ENCODE measurements at regions not wholly inside any gene's neighbourhood (a gene's known extent, or its start where the extent isn't known, plus 50 kb on each side); places are given as distances from the start of the nearest gene placed in this dataset.
A peak's percentile ranks its signal among the peaks of the same experiment; 100 is the strongest.
"Not testable (repeated sequence)": the region's sequence is repeated elsewhere in the genome, so short reads cannot be mapped to it uniquely, and the experiment has no call there.

DNA sequence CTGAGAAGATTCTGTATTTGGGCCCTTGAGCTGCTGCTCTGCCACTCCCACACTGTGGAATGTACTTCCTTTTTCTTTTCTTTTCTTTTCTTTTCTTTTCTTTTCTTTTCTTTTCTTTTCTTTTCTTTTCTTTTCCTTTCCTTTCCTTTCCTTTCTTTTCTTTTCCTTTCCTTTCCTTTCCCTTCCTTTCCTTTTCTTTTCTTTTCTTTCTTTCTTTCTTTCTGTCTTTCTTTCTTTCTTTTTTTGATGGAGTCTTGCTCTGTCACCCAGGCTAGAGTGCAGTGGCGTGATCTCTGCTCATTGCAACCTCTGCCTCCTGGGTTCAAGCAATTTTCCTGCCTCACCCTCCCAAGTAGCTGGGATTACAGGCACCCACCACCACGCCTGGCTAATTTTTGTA, 89.8 kb downstream of the DNAAF6 start:
- not testable (repeated sequence) for DNase-seq (ENCODE audit: low read depth in 3 of 3)

DNA sequence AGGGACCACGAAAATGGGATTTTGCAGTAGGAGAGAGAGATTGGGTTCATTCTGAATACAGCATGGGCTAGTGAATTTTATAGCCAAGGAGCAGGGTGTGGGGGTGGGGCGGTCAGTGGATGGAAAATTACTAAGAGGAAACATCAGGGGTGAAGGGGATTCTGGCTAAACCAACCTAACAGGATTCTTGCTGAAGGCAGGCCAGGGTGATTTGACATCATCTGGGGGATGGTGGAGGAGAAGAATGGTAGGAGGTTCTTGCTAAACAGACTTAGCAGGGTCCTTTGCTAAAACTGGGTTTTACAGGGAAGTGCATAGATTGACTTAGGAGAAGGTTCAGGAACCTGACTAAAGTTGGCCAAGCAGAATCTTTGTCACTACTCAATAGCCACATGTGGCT, 91.9 kb downstream of the DNAAF6 start:
- no peak for DNase-seq (ENCODE audit: low read depth in 3 of 3)

DNA sequence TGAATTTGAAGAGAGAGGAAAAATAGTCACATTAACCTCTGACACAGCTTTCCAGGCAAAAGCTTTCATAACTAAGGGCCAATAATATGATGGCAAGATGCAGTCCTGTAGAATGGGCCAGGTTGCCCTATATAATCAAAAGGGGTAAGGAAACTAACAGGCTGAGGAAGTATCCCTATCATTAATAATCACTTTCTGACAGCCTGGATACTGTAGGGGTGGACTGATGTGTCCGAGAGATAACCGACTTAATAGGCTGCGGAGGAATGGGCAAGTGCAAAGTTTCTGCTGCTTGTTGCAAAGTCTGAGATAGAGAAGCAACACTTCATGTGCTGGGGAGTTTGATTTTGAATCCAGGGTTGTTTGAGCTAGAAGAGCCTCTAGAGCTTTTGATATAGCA, 94.8 kb downstream of the DNAAF6 start:
- no peak for DNase-seq (ENCODE audit: low read depth in 3 of 3)

DNA sequence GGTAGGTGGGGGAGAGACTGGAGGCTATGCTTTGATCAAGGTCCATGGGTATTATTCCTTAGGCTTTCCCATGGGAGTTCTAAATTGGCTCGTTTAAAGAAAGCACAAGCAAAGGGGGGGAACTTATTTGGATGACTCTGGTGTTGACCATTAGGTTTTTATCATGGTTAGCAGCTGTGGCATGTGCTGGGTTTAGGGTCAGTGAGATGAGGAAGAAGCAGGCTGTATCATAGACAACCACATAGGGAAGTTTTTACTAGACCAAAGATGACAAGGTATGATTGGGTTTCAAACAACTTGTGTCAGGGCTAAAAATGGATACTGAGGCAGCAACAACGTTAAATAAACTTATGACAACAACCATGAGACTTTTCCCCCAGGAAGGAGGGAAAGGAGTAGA, 97.7 kb downstream of the DNAAF6 start:
- DNase-seq (ENCODE audit: low read depth in 3 of 3) = no peak

DNA sequence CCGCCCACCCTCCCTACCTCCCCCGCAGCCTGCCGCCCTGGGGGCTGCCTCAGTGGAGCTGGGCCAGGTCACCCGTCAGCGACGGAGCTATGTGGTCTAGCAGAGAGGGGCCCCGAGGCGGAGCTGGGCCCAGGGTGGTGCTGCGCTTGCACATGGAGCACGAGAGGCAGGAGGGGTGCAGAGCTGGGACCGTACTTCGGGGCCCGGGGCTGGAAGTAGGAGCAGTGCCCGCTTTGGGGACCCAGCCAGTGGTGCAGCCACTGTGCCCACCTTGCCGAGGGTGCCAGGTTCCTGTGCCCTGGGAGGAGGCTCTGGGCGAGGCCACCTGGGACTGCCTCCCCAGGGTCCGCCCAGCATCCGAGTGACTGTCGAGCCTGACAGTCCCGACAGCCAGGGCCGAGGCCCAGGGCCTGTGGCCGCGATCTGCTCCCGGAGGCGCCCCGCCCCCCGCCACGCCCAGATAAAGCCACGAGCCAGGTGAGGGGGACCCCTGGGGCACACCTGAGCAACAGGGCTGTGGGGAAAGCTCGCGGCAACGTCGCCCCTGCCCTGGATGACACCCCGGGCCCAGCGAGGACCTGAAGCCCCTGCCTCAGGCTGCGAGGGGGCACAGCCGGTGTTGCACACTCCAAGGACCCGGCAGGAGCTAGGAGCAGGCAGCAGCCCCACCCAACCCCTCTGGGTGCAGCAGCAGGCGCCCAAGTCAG, 117.5 kb downstream of the DNAAF6 start:
- DNase-seq (ENCODE audit: low read depth in 3 of 3) = no peak

DNA sequence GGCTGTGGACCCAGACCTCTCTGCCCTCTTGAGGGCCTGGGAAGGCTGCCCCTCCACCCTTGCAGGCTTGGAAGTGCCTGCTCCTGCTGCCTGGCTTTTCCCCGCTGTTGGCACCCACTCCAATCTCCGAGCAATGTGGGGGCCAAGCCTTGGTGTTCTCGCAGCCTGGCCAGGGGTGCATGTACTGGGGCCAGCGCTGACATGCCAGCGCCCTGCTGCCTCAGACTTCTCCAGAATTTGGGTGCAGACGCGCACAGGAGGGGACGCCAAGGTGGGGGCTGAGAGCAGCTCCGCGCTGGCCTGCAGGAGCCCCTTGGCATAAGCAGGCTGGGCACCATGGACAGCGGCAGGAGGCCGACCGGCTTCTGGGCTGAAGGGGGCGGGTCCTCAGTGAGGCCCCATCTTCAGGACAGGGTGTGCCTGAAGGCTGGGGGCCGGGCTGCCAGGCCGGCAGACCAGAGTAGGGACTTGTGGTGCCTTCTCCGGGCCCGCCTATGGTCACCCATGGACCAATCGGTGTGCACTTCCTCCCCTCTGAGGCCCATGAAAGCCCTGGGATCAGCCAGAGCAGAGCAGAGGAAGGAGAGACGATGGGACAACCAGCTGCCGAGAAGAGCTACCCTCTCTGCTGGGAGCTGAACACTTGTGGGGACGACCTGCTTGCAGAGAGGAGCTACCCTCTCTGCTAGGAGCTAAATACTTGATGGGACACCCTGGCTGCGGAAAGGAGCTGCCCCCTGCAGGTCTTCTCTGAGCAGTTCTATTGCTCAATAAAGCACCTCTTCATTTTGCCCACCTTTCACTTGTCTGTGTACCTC, 118.3 kb downstream of the DNAAF6 start:
- peak in 1 of 3 experiments; percentile 3 for DNase-seq (ENCODE audit: low read depth in 3 of 3)

DNA sequence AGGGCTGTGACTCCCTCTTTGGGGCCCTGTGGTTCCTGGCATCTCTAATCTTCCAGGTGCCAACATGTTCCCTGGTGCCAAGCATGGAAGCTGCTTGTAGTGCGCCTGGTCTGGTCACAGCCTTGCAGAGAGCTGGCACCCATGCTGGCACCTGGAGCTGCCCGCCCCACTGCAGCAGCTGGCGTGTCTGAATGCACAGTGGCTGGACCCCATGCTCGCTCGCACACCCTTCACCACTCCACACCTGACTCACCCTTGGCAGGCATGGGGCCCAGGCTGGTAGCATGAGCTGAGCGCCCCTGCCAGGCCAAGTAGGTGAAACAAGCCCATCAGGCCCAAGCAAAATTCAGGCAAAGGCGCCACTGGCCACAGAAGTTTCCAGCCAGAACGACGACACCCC, 119.1 kb downstream of the DNAAF6 start:
- DNase-seq (ENCODE audit: low read depth in 3 of 3) = no peak

DNA sequence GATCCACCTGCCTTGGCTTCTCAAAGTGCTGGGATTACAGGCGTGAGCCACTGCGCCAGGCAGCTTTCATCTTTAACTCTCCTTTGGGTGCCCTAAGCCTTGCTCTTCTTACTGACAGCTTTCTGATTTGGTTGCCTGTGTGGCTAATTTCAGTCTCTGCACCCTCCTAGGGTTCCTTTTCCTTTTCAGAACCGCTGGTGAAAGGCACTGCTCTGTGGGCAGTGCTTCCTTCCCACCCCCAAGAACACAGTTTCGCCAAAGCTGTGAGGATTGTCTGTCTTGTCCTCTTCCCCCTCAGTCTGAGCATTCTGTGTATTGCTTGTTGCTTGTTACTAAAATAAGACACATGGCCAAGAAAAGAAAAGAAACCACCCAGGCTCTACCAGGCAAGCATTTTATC, 101.4 kb upstream of the FRMPD3 start:
- DNase-seq (ENCODE audit: low read depth in 3 of 3) = no peak

DNA sequence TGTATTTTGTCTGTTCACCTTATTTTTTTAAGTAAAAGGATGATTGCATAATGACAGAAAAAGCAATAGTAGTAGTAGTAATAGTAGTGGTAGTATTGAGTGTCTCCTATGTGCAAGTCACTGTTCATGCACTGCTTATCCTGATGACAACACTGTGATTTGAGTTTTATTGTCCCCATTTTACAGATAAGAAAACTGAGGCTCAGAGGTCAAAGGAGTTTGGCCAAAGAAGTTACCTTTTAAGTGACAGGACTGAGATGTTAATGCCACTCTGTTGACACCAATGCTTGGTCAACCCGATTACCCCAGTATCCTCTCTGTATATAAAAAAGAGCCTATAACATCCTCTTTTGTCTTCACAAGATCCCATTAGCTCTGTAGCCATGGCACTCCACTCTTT, 100.5 kb upstream of the FRMPD3 start:
- no peak for DNase-seq (ENCODE audit: low read depth in 3 of 3)

DNA sequence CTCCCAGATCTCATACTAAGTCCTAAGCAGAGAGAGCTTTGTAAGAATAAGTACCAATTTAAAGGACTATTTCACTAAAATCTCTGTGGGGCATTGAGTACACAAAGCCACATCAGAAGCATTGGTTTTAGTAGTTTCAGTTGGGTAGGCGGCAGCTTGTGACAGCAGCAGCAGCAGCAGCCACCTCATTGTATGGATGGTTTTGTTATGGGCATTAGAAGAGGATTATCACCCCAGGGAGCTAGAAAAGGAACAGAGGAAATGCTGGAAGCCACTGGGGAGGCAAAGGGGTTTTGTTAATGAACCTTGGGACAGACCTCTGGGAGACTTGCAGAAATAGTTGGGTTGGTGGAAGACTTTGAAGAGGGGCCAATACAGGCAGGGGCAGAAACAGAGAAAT, 93.9 kb upstream of the FRMPD3 start:
- DNase-seq (ENCODE audit: low read depth in 3 of 3) = no peak

DNA sequence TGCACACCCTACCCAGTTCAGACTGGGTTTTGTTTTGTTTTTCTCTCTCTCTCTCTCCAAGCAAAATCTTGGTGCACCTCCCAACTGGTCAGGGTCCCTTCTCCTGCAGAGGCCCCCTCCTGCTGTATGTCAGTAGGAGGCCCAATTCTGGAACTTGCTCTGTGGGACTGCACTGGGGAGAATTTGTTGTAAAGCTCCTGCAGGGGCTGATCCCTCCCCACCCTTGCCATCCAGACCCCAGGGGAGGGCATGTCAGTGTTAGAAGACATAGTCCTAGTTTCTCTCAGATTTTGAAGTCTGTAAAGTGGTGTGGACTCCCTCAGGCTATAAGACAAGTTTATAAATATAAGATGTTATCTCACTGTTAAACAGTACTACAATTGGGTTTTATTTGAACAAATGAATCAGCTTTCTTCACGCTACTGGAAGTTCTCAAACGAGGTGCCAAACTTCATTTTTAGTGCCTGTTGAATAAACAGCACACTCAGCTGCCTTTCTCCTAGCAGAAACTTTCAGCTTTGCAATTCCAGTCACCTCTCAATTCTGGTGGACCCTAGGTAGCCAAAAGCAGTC, 88.6 kb upstream of the FRMPD3 start:
- no peak for DNase-seq (ENCODE audit: low read depth in 3 of 3)

DNA sequence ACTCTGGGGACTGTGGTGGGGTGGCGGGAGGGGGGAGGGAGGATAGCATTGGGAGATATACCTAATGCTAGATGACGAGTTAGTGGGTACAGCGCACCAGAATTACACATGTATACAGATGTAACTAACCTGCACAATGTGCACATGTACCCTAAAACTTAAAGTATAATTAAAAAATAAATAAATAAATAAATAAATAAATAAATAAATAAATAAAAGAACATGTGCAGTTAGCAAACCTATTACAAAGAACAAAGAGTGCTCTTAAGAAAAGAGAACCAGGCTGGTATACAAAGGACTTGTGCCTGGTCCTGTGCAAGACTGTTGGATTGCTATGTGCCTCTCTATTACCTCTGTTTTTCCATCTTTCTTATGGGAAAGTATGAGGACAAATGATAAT, 79.3 kb upstream of the FRMPD3 start:
- not testable (repeated sequence) for DNase-seq (ENCODE audit: low read depth in 3 of 3)

DNA sequence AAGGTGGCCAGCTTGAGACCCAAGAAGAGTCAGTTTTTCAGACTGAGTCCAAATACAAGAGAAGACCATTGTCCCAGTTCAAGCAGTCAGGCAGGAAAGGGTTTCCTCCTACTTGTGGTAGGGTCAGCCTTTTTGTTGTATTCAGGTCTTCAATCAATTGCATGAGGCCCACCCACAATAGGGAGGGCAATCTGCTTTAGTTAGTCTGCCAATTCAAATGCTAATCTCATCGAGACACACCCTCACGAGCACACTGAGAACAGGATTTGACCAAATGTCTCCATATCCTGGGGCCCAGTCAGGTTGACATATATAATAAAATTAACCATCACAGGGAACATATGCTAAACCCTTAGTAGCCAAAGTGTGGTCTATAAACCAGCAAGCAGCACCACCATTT, 75.3 kb upstream of the FRMPD3 start:
- DNase-seq (ENCODE audit: low read depth in 3 of 3) = no peak

DNA sequence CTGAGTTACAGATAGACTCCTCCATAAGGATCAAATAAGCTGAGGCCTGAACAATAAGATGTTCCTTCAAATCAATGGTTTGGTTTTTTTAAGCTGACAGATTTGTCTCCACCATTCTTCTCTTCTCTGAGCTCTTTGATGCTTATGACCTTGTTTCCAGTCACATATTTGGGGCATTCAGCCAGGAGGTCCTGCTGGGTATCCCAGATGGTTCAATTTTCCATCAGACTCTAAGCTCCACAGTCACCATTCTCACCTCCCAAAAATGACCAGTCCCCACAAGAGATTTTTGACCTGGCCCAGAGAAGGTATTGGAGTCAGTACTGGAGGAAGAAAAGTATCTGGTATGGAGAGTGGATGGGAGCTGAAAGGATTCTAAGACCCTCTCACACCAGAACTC, 74.6 kb upstream of the FRMPD3 start:
- DNase-seq (ENCODE audit: low read depth in 3 of 3) = no peak

DNA sequence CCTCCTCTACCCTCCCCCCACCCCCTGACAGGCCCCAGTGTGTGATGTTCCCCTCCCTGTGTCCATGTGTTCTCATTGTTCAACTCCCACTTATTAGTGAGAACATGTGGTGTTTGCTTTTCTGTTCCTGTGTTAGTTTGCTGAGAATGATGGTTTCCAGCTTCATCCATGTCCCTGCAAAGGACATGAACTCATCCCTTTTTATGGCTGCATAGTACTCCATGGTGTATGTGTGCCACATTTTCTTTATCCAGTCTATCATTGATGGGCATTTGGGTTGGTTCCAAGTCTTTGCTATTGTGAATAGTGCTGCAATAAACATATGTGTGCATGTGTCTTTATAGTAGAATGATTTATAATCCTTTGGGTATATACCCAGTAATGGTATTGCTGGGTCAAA, 73.3 kb upstream of the FRMPD3 start:
- not testable (repeated sequence) for DNase-seq (ENCODE audit: low read depth in 3 of 3)

DNA sequence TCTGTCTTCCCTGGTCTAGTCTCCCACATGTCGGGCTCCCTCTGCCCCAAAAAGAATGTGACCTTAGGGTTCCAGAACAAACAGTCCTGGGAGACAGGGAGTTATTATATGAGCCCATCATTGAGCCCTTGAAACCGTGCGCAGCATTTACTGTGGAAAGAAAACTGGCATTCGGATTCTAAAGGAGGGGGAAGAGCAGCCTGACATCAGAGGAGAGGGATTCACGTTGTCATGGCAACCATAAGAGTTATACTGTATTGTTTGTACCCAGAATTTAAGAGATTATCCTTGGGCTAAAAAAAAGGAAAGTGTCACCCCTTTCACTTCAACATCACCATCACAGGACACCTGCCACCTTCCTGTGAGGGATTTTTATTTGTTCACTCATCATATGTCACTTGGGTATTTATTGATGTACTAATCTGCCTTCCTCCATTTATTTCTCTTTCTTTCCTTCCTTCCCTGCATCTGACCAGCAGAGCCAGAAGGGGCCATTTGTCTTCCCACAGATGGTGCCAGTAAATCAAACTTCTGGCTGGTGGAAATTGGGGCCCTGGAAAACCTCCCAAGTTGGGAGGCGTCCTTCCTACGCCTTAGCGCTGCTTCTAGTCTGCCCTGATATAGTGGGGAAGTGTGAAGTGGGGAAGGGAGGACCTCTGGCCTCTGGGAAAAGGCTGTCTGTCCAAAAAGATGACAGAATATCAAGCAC, 64.9 kb upstream of the FRMPD3 start:
- DNase-seq (ENCODE audit: low read depth in 3 of 3) = no peak

DNA sequence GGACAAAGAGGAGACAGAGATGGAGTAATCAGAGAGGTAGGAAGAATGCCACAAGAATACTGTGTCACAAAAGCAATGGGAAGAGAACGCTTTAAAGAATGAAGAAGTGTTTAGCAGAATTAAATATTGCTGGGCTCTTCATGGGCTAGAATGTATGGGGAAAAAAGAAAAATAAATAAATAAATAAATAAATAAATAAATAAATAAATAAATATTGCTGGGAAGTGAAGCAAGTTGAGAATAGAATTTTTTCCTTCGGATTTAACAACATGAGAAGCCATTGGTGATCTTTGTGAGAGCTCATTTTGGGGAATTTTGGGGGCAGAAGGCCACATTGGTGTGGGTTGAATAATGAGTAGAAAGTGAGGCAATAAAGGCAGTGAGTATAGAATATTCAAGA, 59.7 kb upstream of the FRMPD3 start:
- no peak for DNase-seq (ENCODE audit: low read depth in 3 of 3)

DNA sequence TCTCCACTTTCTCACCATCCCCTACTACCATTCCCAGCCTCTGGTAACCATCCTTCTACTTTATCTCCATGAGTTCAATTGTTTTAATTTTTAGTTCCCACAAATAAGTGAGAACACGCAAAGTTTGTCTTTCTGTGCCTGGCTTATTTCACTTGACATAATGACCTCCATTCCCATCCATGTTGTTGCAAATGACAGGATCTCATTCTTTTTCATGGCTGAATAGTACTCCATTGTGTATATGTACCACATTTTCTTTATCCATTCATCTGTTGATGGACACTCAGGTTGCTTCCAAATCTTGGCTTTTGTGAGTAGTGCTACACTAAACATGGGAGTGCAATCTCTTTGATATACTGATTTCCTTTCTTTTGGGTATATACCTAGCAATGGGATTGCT, 55.8 kb upstream of the FRMPD3 start:
- DNase-seq (ENCODE audit: low read depth in 3 of 3) = not testable (repeated sequence)

DNA sequence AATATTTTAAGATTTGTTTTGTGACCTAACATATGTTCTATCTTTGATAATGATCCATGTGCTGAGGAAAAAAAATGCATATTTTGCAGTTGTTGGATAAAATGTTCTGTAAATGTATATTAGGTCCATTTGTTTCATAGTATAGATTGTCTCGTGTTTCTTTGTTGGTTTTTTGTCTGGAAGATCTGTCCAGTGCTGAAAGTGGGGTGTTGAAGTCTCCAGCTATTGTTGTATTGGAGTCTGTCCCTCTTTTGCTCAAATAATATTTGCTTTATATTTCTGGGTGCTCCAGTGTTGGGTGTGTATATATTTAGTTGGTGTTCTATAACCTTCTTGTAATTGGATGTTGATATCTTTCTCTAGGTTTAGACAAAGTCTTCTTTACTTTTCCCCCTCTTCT, 53.2 kb upstream of the FRMPD3 start:
- DNase-seq (ENCODE audit: low read depth in 3 of 3) = no peak

DNA sequence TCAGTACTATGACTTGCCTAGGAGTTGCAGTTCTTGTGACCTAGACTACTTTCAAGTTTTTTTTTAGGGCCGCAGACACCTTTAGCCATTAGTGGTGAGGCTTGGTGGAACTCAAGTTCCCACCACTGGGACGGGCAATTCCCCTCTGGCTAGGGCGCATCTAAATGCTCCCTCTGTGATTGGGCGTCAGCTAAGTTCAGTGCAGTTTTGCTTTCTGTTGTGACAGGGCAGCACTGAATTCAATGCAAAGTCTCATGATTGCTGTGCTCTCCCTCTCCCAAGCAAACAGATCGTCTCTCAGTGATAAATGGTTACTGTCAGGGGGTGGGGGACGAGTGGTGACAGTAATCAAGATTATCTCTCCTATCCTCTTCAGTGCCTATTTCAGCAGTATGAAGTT, 52.7 kb upstream of the FRMPD3 start:
- no peak for DNase-seq (ENCODE audit: low read depth in 3 of 3)

DNA sequence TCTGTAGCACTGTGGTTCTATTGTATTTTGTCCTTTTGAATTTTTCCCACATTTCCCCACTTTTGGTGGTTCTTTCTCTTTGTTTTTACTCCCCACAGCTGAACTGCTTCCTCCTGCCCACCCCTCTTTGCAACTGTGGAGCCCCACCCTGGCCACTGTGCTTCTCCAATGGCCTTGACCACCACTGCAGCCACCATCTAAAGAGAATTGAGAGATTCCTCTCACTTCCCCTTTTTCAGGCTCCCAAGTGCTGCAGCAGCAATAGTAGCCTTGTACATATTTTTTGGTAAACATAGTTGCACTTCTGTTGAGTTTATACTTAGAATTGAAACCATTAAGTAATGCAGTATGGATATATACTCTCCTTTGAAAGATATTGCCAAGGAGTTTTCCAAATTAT, 51.3 kb upstream of the FRMPD3 start:
- DNase-seq (ENCODE audit: low read depth in 3 of 3) = no peak

All from stimulated activated CD4-positive, alpha-beta T cell treated with anti-CD3 and anti-CD28 coated beads, TNF-alpha, amount 100 ng/mL, for 24 hours (primary cell).